ENCODE measurements at regions not wholly inside any gene's neighbourhood (a gene's known extent, or its start where the extent isn't known, plus 50 kb on each side); places are given as distances from the start of the nearest gene placed in this dataset.

GRCh38 chr19:28665748-28666147, 547.2 kb downstream of the UQCRFS1 start:
- TF ChIP-seq POLR2AphosphoS5 (IDR thresholded peaks at IDR 0.05; ENCODE audit: low read depth, low read length): no peak
- TF ChIP-seq PAX5 (IDR thresholded peaks at IDR 0.05; ENCODE audit: insufficient read depth, low read length, severe bottlenecking): no peak
- no peak for TF ChIP-seq TAF1 (IDR thresholded peaks at IDR 0.05; ENCODE audit: low read depth, low read length)
- FAIRE-seq: no peak

GRCh38 chr19:28656644-28657043, 556.3 kb downstream of the UQCRFS1 start:
- FAIRE-seq: no peak

More at GRCh38 chr19:28665748-28666147, 547.2 kb downstream of the UQCRFS1 start:
- no peak for DNase-seq (ENCODE audit: insufficient read length, low spot score)

GRCh38 chr19:28655054-28655453, 557.9 kb downstream of the UQCRFS1 start:
- DNase-seq (ENCODE audit: insufficient read length, low spot score) (no peak), FAIRE-seq (no peak)
- no peak for TF ChIP-seq POLR2AphosphoS5 (IDR thresholded peaks at IDR 0.05; ENCODE audit: low read depth, low read length)
- TF ChIP-seq POLR2A (IDR thresholded peaks at IDR 0.05; ENCODE audit: low read depth, low read length): no peak
- TF ChIP-seq TAF1 (IDR thresholded peaks at IDR 0.05; ENCODE audit: low read depth, low read length): no peak
- no peak for TF ChIP-seq PAX5 (IDR thresholded peaks at IDR 0.05; ENCODE audit: insufficient read depth, low read length, severe bottlenecking)
- no peak for TF ChIP-seq POU2F2 (IDR thresholded peaks at IDR 0.05; ENCODE audit: low read depth, low read length)
- TF ChIP-seq SPI1 (IDR thresholded peaks at IDR 0.05; ENCODE audit: low read depth, low read length): no peak

More at GRCh38 chr19:28656644-28657043, 556.3 kb downstream of the UQCRFS1 start:
- DNase-seq (ENCODE audit: insufficient read length, low spot score): no peak
- TF ChIP-seq POLR2AphosphoS5 (IDR thresholded peaks at IDR 0.05; ENCODE audit: low read depth, low read length) (no peak), PAX5 (IDR thresholded peaks at IDR 0.05; ENCODE audit: insufficient read depth, low read length, severe bottlenecking) (no peak), SPI1 (IDR thresholded peaks at IDR 0.05; ENCODE audit: low read depth, low read length) (no peak)

- FAIRE-seq (no peak), DNase-seq (ENCODE audit: insufficient read length, low spot score) (no peak)
- TF ChIP-seq TAF1 (IDR thresholded peaks at IDR 0.05; ENCODE audit: low read depth, low read length) (no peak), POLR2A (IDR thresholded peaks at IDR 0.05; ENCODE audit: low read depth, low read length) (no peak), POLR2AphosphoS5 (IDR thresholded peaks at IDR 0.05; ENCODE audit: low read depth, low read length) (no peak), SPI1 (IDR thresholded peaks at IDR 0.05; ENCODE audit: low read depth, low read length) (no peak), POU2F2 (IDR thresholded peaks at IDR 0.05; ENCODE audit: low read depth, low read length) (no peak), PAX5 (IDR thresholded peaks at IDR 0.05; ENCODE audit: insufficient read depth, low read length, severe bottlenecking) (no peak)
Observed at GRCh38 chr19:28652765-28653164, 560.2 kb downstream of the UQCRFS1 start.

GRCh38 chr19:28646629-28647028, 566.3 kb downstream of the UQCRFS1 start:
- FAIRE-seq (no peak), DNase-seq (ENCODE audit: insufficient read length, low spot score) (no peak)
- TF ChIP-seq POU2F2 (IDR thresholded peaks at IDR 0.05; ENCODE audit: low read depth, low read length) (no peak), SPI1 (IDR thresholded peaks at IDR 0.05; ENCODE audit: low read depth, low read length) (no peak), PAX5 (IDR thresholded peaks at IDR 0.05; ENCODE audit: insufficient read depth, low read length, severe bottlenecking) (no peak), POLR2A (IDR thresholded peaks at IDR 0.05; ENCODE audit: low read depth, low read length) (no peak), TAF1 (IDR thresholded peaks at IDR 0.05; ENCODE audit: low read depth, low read length) (no peak), POLR2AphosphoS5 (IDR thresholded peaks at IDR 0.05; ENCODE audit: low read depth, low read length) (no peak)

GRCh38 chr19:28644169-28644775, 568.7 kb downstream of the UQCRFS1 start:
- no peak for FAIRE-seq
- no peak for TF ChIP-seq TAF1 (IDR thresholded peaks at IDR 0.05; ENCODE audit: low read depth, low read length)
- no peak for TF ChIP-seq POLR2AphosphoS5 (IDR thresholded peaks at IDR 0.05; ENCODE audit: low read depth, low read length)
- TF ChIP-seq PAX5 (IDR thresholded peaks at IDR 0.05; ENCODE audit: insufficient read depth, low read length, severe bottlenecking): no peak
- TF ChIP-seq SPI1 (IDR thresholded peaks at IDR 0.05; ENCODE audit: low read depth, low read length): no peak
- no peak for TF ChIP-seq POLR2A (IDR thresholded peaks at IDR 0.05; ENCODE audit: low read depth, low read length)
- no peak for TF ChIP-seq POU2F2 (IDR thresholded peaks at IDR 0.05; ENCODE audit: low read depth, low read length)
- no peak for DNase-seq (ENCODE audit: insufficient read length, low spot score)

- FAIRE-seq (no peak), DNase-seq (ENCODE audit: insufficient read length, low spot score) (no peak)
- TF ChIP-seq TAF1 (IDR thresholded peaks at IDR 0.05; ENCODE audit: low read depth, low read length) (no peak), POU2F2 (IDR thresholded peaks at IDR 0.05; ENCODE audit: low read depth, low read length) (no peak), PAX5 (IDR thresholded peaks at IDR 0.05; ENCODE audit: insufficient read depth, low read length, severe bottlenecking) (no peak), POLR2AphosphoS5 (IDR thresholded peaks at IDR 0.05; ENCODE audit: low read depth, low read length) (no peak), SPI1 (IDR thresholded peaks at IDR 0.05; ENCODE audit: low read depth, low read length) (no peak), POLR2A (IDR thresholded peaks at IDR 0.05; ENCODE audit: low read depth, low read length) (no peak)
Observed at GRCh38 chr19:28642787-28643683, 569.9 kb downstream of the UQCRFS1 start.

GRCh38 chr19:28641395-28641794, 571.6 kb downstream of the UQCRFS1 start:
- no peak for DNase-seq (ENCODE audit: insufficient read length, low spot score)

GRCh38 chr19:28640506-28640905, 572.4 kb downstream of the UQCRFS1 start:
- no peak for TF ChIP-seq POLR2A (IDR thresholded peaks at IDR 0.05; ENCODE audit: low read depth, low read length)
- TF ChIP-seq PAX5 (IDR thresholded peaks at IDR 0.05; ENCODE audit: insufficient read depth, low read length, severe bottlenecking): no peak
- TF ChIP-seq POLR2AphosphoS5 (IDR thresholded peaks at IDR 0.05; ENCODE audit: low read depth, low read length): no peak
- TF ChIP-seq TAF1 (IDR thresholded peaks at IDR 0.05; ENCODE audit: low read depth, low read length): no peak
- no peak for TF ChIP-seq SPI1 (IDR thresholded peaks at IDR 0.05; ENCODE audit: low read depth, low read length)
- no peak for TF ChIP-seq POU2F2 (IDR thresholded peaks at IDR 0.05; ENCODE audit: low read depth, low read length)
- no peak for DNase-seq (ENCODE audit: insufficient read length, low spot score)
- FAIRE-seq: no peak

More at GRCh38 chr19:28641395-28641794, 571.6 kb downstream of the UQCRFS1 start:
- no peak for FAIRE-seq
- TF ChIP-seq POLR2A (IDR thresholded peaks at IDR 0.05; ENCODE audit: low read depth, low read length) (no peak), PAX5 (IDR thresholded peaks at IDR 0.05; ENCODE audit: insufficient read depth, low read length, severe bottlenecking) (no peak), SPI1 (IDR thresholded peaks at IDR 0.05; ENCODE audit: low read depth, low read length) (no peak), POU2F2 (IDR thresholded peaks at IDR 0.05; ENCODE audit: low read depth, low read length) (no peak), TAF1 (IDR thresholded peaks at IDR 0.05; ENCODE audit: low read depth, low read length) (no peak), POLR2AphosphoS5 (IDR thresholded peaks at IDR 0.05; ENCODE audit: low read depth, low read length) (no peak)

Data from GM12891 (cell line).